ENCODE measurements at regions not wholly inside any gene's neighbourhood (a gene's known extent, or its start where the extent isn't known, plus 50 kb on each side); places are given as distances from the start of the nearest gene placed in this dataset.

DNA sequence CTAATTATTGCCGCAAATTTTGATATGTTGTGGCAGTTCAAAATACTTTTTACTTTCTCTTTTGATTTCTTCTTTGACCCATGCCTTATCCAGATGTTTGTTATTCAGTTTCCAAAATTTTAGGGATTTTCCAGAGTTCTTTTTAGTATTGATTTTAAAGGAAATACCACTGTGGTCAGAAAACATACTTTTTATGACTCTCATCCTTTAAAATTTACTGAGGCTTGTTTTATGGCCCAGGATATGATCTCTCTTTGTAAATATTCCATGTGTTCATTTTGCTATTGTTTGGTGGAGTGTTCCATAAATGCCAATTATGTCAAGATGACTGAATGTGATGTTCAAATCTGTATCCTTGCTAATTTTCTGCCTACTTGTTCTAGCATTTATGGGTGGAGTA, 272.3 kb upstream of the DIPK2B start:
- TF ChIP-seq POLR2A (IDR thresholded peaks at IDR 0.05; ENCODE audit: low read depth, low read length) (no peak), SPI1 (IDR thresholded peaks at IDR 0.05; ENCODE audit: low read depth, low read length) (no peak), TAF1 (IDR thresholded peaks at IDR 0.05; ENCODE audit: low read depth, low read length) (no peak), POLR2AphosphoS5 (IDR thresholded peaks at IDR 0.05; ENCODE audit: low read depth, low read length) (no peak), PAX5 (IDR thresholded peaks at IDR 0.05; ENCODE audit: insufficient read depth, low read length, severe bottlenecking) (no peak)
